Activated CD4-positive, alpha-beta T cell treated with anti-CD3 and anti-CD28 coated beads, Interleukin-2, amount 50 U/mL, for 48 hours (primary cell): ENCODE measurements at regions not wholly inside any gene's neighbourhood (a gene's known extent, or its start where the extent isn't known, plus 50 kb on each side); places are given as distances from the start of the nearest gene placed in this dataset.
"Not testable (repeated sequence)": the region's sequence is repeated elsewhere in the genome, so short reads cannot be mapped to it uniquely, and the experiment has no call there.

Experiments
- DNase-seq, 2 experiments: peaks; one replicate each; pipeline ENCODE4 v3.0.0-alpha.2; 2020

DNA sequence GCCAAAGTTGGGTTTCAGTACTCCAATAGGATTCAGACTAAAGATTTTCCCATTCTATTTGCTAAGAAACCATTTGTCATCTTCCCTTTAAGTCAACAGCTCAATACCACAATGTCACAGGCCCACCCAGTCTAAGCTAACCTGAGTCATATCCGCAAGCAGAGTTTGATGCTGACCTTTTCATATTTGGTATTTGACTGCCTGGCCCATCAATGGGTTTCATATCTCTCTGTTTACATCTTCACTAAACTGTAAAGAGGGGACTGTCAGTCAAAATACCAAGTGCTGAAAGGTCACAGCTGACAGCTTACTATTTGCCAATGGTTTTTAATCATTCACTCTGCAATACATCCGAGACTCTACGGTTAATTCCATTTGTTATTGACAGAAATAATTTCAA lies 707.5 kb upstream of the ACTRT1 start:
- no peak for DNase-seq

DNA sequence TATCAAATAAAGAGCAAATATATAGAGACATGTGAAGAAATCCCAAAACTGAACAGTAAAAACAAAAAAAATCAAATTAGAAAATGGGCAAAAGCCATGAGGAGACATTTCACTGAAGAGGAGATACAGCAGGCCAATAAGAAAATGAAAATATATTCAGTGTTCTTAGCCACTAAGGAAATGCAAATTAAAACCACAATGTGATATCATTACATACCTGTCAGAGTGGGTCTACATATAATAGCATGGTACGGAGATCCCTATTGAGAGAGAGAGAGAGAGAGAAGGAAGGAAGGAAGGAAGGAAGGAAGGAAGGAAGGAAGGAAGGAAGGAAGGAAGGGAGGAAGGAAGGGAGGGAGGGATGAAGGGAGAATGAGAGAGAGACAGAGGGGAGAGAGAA lies 707.0 kb upstream of the ACTRT1 start:
- DNase-seq, result no peak

DNA sequence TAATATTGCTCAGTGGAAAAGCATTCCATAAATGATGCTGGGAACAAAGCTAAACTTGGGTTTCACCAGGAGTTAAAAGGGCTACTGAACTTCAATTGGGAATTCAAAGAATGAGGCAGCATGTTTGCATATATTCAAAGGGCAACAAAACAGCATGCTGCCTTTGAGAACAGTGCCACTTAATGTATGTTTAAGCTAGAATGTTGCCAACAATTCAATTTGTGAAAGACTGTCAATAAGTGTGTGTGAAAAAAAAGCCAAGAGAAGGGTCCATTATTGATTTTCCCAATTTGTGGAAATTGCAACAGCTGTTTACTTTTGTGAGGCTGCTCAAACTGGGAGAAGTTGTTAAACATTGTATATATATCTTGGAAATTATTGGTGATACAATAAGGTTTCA lies 701.9 kb upstream of the ACTRT1 start:
- DNase-seq, result no peak

DNA sequence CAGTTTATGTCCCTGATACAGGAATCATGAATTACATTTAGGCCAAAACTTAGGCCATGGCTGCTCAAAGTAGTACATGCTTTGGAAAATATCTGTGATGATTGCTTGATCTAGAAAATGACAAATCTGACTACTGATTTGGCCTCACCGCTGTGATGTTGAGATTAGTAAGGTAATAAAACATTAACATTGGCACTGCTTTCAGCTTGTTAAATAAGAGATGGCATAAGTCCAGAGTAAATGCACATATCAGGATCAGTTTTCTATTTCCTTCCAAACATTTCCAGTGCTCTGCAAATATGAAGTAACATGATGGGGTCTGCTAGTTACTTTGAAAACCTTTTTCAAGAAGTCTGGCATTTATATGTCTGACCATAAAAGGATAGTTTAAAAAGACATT lies 687.3 kb upstream of the ACTRT1 start:
- DNase-seq, result no peak

DNA sequence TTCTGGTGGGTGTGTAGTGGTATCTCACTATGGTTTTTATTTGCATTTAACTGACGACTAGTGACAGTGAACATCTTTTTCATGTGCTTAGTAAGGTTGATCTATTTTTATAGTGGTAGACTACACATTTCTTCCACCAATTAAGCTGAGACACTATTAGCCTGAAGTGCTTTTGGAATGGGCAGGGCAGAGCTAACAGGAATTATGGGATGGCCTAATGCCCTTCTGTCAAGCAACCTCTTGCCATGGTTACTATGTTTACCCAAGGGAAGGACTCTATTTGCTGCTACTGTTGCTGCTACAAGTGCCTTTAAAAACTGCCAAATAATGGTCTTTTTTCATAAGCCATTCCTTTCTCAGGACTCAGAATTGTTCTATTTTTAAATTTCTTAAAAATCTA lies 676.7 kb upstream of the ACTRT1 start:
- no peak for DNase-seq

DNA sequence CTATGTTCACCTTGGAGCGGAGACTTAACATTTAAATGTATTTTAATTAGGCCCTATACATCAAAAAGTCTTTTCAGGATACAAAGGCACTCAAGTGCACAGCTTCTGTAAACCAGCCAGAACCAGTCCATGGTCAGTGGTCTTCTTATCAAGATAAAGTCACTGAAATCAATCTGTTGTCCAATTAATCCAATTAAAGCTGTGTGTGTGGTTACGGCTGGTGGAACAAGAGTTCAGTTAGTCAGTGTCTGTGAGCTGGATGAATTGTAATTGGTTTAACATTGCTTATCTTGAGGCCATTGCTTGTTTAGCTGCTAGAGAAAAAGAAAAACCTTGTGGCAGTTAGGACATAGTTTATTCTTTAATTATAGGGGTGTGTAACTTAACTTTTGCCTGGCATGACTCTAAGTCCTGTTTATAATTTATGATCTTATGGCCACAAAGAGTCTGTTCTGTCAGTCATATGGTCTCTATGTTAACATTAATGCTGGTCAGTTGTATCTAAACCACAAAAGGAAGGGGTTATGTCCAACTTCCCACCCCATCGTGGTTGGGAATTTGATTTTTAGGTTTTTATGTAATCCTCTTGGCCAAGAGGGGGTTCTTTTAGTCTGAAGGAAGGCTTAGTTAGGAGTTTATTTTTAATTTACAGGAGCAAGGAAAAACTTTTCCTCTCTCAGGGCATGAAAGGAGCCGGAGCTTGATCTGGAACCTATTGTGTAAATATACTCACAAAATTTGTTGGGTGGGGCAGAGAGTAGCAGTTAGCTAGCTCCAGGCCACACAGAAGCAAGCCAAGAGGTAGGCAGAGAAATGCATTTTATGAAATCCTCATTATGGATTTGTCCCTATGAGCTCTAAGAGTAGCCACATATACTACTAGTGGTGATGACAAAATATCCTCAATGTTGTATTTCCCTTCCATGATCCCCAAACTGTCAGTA lies 665.7 kb upstream of the ACTRT1 start:
- DNase-seq, result no peak

DNA sequence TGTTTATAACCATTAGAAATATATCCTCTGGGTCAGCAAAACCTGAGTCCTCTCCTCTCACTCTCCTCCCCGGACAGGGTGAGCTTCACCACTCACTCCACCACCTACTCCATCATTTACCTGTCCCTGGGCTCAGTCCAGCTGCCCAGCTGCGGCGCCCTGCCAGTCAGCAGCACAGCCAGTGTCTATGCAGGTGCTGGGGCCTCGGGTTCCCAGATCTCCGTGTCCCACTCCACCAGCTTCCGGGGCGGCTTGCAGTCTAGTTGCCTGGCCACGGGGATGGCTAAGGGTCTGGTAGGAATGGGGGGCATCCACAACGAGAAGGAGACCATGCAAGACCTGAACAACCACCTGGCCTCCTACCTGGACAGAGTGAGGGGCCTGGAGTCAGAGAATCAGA lies 662.2 kb upstream of the ACTRT1 start:
- DNase-seq, result no peak

DNA sequence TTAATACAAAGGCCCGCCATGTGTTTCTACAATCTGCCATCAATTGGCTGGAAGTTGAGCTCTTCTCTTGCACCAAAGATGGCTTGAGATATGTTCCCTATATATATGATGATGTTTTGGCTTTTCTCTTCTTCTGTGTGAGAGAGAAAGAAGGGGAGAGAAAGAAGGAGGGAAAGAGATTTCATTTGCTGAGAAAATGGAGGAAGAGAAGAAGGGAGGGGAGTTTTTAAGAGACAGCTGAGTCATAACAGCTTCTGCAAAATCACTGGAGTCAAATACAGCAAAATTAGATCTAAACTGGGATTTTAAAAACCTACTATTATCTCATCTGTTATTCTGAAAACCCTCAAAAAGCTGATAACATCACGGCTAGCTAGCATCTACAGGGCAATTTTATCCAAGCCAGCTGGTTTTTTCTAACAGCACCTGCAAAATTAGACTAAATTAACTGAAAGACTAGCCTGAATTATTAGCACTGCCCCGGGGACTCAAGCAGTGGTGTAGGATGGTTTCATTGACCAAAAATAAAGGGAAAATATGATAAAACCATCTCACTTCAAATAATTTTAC lies 647.6 kb upstream of the ACTRT1 start:
- no peak for DNase-seq

DNA sequence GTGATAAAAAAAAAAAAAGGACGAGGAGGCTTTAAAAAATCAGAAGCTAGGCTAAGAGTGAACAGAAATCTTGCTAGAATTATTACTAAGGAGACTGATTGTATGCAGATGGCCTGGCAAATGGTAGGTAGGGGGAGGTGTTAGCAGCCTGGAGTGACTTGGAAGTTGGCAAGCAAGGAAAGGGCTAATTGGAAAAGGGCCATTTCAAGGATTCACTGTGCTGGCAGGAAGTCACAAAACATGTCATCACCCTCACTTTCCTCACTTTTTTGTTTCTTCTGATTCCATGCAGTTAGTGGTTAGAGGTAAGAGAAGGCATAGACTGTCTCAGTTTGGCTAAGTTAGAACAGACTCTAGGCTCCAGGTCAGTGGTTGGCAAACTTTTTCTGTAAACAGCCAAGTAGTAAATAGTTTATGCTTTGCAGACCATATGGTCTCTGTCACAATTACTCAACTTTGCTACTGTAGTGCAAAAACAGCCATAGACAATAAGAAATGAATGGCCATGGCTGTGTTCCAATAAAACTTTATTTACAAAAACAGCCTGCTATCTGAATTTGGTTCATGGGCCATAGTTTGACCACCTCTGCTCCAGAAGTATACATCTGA lies 646.5 kb upstream of the ACTRT1 start:
- DNase-seq, result no peak

DNA sequence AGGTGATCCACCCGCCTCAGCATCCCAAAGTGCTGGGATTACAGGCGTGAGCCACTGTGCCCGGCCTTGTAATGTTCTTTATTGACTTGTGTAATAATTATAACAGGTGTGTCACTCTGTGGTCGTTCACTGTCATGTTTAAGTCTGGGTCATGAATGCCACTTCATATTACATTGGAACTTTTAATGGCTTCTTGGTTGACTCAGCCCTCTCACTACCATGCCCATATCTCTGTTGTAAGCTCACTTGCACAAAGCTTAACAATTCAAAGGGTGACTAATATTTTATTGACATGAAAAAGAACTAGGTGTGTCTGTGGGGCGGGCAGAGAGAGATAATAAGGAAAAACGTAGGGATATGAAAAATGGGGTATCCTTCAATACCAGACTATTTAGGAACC lies 639.7 kb upstream of the ACTRT1 start:
- DNase-seq, result no peak

DNA sequence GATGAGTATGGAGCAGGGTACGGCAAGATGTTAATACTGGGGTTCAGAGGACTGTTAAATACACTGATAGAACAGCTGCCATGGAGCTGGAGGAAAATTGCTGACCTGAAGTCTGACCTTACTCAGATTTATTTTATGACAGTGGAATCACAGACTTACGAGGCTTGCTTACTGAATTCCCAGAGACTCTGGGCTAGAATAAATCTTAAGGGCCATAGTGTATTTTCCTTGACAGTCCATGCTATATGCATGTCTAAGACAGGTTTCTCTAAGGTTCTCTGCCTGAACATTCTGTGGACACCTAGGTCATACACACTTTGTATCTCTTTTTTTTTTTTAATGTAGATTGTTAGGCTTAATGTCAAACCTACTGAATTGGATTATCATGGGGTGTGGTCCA lies 633.2 kb upstream of the ACTRT1 start:
- no peak for DNase-seq

DNA sequence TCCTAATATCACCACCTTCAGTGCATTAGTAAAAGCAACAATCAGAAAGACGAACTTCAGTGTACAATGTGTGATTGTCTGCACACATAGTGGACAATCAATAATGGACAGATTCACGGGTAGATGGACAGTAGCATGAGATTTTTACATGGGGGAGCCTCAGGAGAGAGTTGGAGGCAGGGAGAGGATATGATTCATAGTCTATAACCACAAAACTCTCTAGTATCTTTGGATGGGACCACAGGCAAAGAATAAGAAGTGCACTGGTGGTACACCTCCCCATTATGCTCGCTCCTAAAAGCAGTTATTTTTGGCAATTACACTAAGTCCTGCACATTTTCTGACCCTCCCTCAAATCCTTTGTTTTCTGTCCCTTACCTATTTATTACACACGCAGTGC lies 624.4 kb upstream of the ACTRT1 start:
- DNase-seq, result no peak

DNA sequence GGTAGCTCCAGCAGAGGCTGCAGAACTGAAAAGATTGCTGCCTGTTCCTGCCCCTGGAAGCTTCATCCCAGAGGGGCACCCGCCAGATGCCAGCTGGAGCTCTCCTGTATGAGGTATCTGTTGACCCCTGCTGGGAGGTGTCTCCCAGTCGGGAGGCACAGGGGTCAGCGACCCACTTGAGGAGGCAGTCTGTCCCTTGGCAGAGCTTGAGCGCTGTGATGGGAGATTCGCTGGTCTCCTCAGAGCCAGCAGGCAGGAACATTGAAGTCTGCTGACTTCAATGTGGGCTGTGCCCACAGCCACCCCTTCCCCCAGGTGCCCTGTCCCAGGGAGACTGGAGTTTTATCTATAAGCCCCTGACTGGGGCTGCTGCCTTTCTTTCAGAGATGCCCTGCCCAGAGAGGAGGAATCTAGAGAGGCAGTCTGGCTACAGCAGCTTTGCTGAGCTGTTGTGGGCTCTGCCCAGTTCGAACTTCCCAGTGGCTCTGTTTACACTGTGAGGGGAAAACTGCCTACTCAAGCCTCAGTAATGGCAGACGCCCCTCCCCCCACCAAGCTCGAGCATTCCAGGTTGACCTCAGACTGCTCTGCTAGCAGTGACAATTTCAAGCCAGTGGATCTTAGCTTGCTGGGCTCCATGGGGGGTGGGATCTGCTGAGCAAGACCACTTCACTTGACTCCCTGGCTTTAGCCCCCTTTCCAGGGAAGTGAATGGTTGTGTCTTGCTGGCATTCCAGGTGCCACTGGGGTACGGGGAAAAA lies 622.3 kb upstream of the ACTRT1 start:
- not testable (repeated sequence) for DNase-seq

DNA sequence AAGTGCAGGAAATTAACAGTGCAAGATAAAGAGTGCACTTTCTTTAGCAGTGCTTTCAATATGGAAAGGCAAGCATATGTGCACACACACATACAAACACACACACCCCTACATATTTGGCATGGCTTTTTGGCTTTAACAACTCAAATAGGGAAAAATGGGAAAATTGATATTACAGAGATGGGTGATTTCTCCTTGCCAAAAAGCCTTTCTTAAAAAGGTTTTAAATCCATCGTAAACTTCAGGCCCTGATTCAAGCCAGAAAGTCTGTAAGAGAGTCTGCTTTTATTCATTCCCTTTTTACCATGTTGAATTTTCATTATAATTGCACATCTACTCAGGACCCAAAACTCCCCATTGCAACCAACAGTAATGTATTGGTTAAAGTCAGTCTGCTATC lies 612.0 kb upstream of the ACTRT1 start:
- DNase-seq, result no peak

DNA sequence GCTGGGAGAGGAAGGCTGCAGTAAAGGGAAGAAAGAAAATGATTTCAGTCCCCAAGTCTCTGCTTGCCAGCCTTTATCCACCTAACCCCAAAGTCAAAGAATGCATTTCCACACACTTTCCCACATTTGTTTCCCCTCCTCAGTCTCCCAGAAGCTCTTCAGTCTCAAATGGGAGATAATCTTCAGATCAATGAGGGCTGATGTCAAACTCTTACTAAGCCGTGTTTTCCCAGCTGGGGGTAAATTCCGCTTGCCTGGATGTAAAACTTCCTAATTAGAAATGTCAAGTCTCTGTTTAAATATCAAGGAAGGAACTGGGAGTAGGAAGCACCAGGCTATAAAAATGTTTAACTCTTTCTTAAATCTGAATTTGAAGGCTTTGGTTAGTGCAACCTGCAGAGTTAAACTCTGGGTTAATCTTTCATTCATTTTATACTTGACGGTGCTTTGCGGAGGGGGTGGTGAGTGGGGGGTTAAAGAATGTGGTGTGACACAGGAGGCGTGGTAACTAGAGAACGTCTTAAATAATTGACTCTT lies 601.4 kb upstream of the ACTRT1 start:
- no peak for DNase-seq

DNA sequence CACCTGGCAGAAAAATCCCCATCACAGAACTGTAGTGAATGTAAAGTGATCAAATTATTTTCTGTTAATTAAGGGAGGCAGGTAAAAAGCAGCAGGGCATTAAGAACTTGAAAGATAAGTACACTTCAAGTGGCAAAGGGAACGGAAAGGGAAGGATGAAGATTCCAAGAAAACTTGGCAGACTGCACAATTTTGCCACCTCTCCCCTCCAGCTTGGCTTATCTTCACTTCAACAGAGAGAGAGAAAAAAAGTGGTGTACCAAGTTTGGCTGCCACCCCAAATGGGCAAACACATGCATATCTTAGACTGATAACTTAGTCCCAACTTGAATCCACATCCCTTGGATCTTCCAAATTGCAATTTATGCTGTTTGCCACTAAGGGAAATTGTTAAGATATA lies 598.1 kb upstream of the ACTRT1 start:
- DNase-seq, result no peak

DNA sequence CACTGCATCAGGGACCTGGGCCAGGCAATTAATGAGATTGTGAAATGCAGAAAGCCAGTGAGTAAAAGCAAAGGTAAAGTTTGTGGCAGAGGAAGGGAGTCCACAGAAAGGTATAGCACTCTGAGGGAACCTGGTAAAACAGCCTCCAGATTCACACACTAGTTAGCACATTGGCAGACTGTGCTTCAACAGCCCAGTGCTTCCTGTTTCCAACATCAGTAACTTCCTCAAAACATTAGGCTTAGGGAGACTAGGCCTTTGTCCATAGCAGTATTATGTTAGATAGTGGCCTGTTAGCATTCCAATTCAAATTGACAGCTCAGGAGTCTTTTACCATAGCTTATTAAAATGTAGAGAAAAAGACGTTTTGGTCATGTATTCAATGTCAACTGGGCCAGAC lies 582.6 kb upstream of the ACTRT1 start:
- DNase-seq, result no peak

DNA sequence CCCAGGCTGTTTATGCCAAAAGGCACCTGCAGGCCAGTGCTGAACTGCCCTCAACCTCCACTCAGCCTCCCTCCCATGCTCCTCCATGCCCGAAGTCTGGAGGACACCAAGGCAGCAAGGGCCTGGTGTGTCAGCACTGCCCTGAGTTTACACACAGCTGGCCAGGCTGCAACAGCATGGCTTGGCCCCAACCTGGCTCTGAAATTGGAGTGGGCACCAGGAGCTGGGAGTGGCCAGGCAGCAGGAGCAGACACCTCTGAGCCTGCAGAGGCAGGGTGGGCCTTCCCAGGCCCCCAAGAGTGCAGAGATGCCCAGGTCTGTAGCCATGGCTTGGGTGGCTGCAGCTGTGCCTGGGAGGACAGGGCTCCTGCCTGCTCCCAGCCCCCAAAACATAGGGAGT lies 571.2 kb upstream of the ACTRT1 start:
- DNase-seq, result no peak

DNA sequence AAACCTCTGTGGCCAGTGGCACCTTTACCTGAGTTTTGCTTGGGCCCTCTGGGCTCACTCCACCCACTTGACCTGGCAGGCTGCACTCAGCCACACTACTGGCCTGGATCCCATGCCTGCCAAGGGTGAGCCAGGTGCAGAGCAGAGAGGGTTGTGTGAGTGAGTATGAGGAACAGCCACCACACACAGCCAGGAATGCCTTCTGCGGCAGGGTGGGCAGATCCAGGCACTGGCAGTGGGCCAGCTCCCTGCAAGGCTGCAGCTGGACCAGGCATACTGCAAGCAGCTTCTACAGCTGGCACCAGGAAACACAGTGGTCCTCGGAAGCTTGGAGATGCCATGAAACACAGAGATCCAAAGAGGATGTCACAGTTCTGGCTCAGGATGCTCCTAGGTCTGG lies 570.1 kb upstream of the ACTRT1 start:
- DNase-seq, result no peak

DNA sequence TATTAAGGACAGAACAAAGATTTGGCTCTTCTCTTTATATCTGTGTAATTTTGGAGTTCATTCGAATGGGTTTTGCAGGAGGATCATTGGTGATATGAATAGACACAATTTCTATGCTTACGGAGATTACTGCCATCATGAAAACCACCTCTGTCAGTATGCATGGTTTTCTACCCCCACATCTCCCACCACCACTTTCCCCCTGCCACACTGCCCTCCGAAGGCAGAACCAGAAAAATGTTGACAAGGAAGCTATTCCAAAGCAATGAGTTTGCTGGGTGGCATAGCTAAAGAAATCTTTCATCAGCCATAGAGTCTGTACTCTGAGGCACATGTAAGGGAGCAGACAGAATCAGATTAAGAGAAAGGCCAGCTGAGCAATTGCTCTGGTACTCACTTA lies 567.3 kb upstream of the ACTRT1 start:
- DNase-seq, result no peak

DNA sequence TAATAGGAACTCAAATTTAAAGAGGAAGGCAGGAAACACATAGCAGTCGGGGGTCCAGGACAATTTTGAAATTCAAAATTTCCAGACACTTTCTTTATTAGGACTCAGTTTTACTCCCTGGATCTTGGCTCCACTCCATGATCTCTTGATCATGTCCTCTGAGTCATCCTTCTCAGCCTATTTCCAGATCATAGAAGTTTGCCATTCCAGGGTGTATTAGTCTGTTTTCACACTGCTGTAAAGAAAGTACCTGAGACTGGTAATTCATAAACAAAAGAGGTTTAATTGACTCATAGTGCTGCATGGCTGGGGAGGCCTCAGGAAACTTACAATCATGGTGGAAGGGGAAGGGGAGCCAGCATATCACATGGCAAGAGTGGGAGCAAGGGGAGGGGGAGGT lies 564.7 kb upstream of the ACTRT1 start:
- DNase-seq, result no peak

DNA sequence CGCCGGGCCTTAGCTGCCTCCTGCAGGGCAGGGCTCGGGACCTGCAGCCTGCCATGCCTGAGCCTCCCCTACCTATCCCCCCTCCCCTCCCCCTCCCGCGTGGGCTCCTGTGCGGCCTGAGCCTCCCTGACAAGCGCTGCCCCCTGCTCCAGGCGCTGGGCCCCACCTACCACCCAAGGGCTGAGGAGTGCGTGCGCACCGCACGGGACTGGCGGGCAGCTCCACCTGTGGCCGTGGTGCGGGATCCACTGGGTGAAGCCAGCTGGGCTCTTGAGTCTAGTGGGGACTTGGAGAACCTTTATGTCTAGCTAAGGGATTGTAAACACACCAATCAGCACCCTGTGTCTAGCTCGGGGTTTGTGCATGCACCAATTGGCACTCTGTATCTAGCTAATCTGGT lies 554.6 kb upstream of the ACTRT1 start:
- DNase-seq, result not testable (repeated sequence)

DNA sequence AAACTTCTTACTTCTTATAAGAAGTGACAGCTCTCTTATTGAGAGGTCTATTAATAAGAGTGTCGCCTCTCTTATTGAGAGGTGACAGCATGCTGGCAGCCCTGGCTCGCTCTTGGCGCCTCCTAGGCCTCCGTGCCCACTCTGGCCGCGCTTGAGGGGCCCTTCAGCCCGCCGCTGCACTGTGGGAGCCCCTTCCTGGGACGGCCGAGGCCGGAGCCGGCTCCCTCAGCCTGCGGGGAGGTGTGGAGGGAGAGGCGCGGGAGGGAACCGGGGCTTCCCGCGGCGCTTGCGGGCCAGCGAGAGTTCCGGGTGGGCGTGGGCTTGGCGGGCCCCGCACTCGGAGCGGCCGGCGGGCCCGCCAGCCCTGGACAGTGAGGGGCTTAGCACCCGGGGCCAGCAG lies 554.2 kb upstream of the ACTRT1 start:
- not testable (repeated sequence) for DNase-seq
